ENCODE measurements at regions not wholly inside any gene's neighbourhood (a gene's known extent, or its start where the extent isn't known, plus 50 kb on each side); places are given as distances from the start of the nearest gene placed in this dataset.

DNA sequence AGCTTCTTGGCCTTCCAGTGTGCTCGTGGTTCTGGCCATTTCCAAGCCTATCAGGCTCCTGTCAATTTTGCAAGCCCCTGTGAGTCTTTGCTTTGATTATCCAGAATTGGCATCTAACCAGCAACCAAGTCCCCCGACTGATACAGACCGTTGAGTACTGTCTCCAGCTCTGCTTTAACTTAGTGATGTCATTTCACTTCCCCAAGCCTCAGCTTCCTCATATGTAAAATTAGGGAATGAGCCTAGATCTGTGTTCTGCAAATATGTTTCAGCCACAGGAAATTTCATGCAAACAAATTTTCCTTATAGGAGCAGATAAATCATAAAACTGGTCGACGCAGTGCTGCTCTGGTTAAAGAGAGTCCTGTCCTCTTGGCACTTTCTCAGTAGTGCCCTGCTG is 60.1 kb upstream of the WSB1 start:
- no peak for DNase-seq (ENCODE audit: low spot score)
- H3K27ac Mint-ChIP-seq (ENCODE audit: unreplicated experiment): no peak overlapping the region
- H3K4me3 Mint-ChIP-seq (ENCODE audit: unreplicated experiment): no peak overlapping the region
- peaks cover 4% of the 10 kb centered on the region for H3K4me1 Mint-ChIP-seq (ENCODE audit: unreplicated experiment)
- TF ChIP-seq, protein P1, sequence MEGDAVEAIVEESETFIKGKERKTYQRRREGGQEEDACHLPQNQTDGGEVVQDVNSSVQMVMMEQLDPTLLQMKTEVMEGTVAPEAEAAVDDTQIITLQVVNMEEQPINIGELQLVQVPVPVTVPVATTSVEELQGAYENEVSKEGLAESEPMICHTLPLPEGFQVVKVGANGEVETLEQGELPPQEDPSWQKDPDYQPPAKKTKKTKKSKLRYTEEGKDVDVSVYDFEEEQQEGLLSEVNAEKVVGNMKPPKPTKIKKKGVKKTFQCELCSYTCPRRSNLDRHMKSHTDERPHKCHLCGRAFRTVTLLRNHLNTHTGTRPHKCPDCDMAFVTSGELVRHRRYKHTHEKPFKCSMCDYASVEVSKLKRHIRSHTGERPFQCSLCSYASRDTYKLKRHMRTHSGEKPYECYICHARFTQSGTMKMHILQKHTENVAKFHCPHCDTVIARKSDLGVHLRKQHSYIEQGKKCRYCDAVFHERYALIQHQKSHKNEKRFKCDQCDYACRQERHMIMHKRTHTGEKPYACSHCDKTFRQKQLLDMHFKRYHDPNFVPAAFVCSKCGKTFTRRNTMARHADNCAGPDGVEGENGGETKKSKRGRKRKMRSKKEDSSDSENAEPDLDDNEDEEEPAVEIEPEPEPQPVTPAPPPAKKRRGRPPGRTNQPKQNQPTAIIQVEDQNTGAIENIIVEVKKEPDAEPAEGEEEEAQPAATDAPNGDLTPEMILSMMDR (IDR thresholded peaks at IDR 0.05; ENCODE audit: unreplicated experiment): no peak
- no peaks in the 10 kb centered on the region for H3K9me3 Mint-ChIP-seq (ENCODE audit: unreplicated experiment)
- peaks cover 4% of the 10 kb centered on the region for H3K27me3 Mint-ChIP-seq (ENCODE audit: unreplicated experiment)
- no peaks in the 10 kb centered on the region for H3K36me3 Mint-ChIP-seq (ENCODE audit: low read depth, unreplicated experiment)

DNA sequence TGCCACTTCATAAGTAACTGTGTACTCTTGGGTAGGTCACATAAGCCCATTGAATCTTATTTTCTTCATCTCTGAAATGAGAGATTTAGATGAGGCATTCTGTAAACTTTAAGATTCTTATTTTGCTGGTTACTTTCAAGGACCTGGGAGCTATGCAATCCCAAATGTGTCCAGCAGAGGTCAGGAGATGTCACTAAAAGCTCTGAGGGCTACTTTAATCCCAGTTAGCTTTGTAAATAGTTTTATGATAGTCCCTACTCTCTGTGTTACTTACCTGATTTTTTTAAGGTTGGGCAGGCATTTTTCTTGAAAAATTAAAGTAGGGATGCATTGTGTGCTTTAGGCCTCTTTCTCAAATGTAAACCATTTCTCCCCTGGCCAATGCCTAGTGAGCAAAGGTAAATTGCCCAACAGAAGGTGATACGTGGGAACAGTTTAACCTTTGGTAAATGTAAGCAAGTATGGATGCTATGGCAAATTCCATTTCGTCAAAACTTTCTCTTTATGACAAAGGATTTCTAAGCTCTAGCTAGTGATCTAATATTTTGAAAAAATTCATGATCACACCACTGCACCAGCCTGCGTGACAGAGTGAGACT is 57.1 kb upstream of the WSB1 start:
- no peak overlapping the region for H3K27ac Mint-ChIP-seq (ENCODE audit: unreplicated experiment)
- H3K36me3 Mint-ChIP-seq (ENCODE audit: low read depth, unreplicated experiment): no peaks in the 10 kb centered on the region
- H3K4me3 Mint-ChIP-seq (ENCODE audit: unreplicated experiment): no peak overlapping the region
- H3K9me3 Mint-ChIP-seq (ENCODE audit: unreplicated experiment): no peaks in the 10 kb centered on the region
- H3K4me1 Mint-ChIP-seq (ENCODE audit: unreplicated experiment): peaks cover 7% of the 10 kb centered on the region
- DNase-seq (ENCODE audit: low spot score): peak; percentile 72
- H3K27me3 Mint-ChIP-seq (ENCODE audit: unreplicated experiment): peaks cover 4% of the 10 kb centered on the region
- TF ChIP-seq, protein P1 (IDR thresholded peaks at IDR 0.05; ENCODE audit: unreplicated experiment): peak; percentile 89

DNA sequence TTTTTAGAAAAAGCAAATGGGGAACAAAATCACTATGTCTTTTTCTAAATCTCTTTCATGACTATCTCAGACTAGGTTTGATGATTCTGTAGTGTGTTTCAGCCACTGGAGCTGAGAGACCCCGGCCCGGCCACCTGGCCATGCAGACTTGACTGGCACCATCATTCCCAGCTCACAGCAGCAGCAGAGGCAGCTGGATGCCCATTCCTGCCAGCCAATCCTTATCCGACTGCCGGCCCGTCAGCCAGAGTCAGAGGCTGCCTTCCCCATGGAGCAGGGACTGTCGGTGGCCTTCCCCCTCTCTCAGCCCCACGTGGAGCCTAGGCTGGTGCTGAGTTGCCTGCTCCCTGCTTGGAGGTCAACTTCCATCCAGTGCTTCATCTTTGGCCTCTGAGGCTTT is 56.0 kb upstream of the WSB1 start:
- no peak overlapping the region for H3K4me3 Mint-ChIP-seq (ENCODE audit: unreplicated experiment)
- TF ChIP-seq, protein P1 (IDR thresholded peaks at IDR 0.05; ENCODE audit: unreplicated experiment): no peak
- no peak overlapping the region for H3K27ac Mint-ChIP-seq (ENCODE audit: unreplicated experiment)
- no peaks in the 10 kb centered on the region for H3K9me3 Mint-ChIP-seq (ENCODE audit: unreplicated experiment)
- DNase-seq (ENCODE audit: low spot score): no peak
- H3K27me3 Mint-ChIP-seq (ENCODE audit: unreplicated experiment): peaks cover 4% of the 10 kb centered on the region
- no peaks in the 10 kb centered on the region for H3K36me3 Mint-ChIP-seq (ENCODE audit: low read depth, unreplicated experiment)
- H3K4me1 Mint-ChIP-seq (ENCODE audit: unreplicated experiment): peaks cover 7% of the 10 kb centered on the region

DNA sequence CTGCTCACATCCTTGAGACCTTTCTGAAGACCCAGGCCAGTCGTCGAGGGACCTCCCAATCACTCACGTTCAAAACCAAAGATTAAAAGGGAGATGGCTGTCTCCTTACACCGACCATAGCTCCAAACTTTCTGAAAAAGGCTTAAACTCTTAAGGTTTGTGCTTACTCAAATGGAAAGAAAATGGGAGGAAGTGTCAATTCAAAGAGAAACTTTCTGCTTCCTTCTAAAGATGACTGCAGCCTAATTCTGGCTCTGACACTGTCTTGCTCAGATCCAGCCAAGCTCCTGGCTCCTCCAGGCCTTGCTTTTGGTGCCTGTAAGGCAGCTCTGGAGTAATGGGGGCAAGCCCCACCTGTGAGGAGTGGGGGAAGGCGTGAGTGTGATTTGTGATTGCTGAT is 54.9 kb upstream of the WSB1 start:
- Mint-ChIP-seq H3K27me3 (ENCODE audit: unreplicated experiment) (peaks cover 4% of the 10 kb centered on the region), H3K4me3 (ENCODE audit: unreplicated experiment) (no peak overlapping the region), H3K4me1 (ENCODE audit: unreplicated experiment) (peaks cover 7% of the 10 kb centered on the region), H3K9me3 (ENCODE audit: unreplicated experiment) (no peaks in the 10 kb centered on the region), H3K36me3 (ENCODE audit: low read depth, unreplicated experiment) (no peaks in the 10 kb centered on the region), H3K27ac (ENCODE audit: unreplicated experiment) (no peak overlapping the region)
- DNase-seq (ENCODE audit: low spot score): no peak
- TF ChIP-seq, protein P1 (IDR thresholded peaks at IDR 0.05; ENCODE audit: unreplicated experiment): no peak

DNA sequence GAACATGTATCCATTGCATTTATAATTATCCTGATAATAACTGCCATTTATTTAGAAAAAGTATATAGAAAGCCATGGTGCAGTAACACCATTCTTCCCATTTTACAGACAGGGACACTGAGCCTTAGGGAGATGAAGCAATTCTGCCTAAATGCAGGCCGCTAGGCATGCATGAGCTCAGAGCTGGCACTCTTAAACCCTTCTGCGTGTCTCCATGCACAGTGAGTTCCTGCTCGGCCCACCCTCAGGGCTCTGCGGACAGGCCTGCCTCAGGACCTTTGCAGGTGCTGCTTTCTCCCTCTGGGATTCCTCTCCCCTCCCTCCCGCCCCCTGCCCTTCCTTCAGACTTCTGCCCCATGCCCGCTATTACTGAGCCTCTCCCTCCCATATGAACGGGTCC is 54.3 kb upstream of the WSB1 start:
- no peak overlapping the region for H3K4me3 Mint-ChIP-seq (ENCODE audit: unreplicated experiment)
- DNase-seq (ENCODE audit: low spot score): no peak
- peaks cover 4% of the 10 kb centered on the region for H3K27me3 Mint-ChIP-seq (ENCODE audit: unreplicated experiment)
- no peaks in the 10 kb centered on the region for H3K9me3 Mint-ChIP-seq (ENCODE audit: unreplicated experiment)
- H3K4me1 Mint-ChIP-seq (ENCODE audit: unreplicated experiment): peaks cover 9% of the 10 kb centered on the region
- TF ChIP-seq, protein P1 (IDR thresholded peaks at IDR 0.05; ENCODE audit: unreplicated experiment): no peak
- no peak overlapping the region for H3K27ac Mint-ChIP-seq (ENCODE audit: unreplicated experiment)
- no peaks in the 10 kb centered on the region for H3K36me3 Mint-ChIP-seq (ENCODE audit: low read depth, unreplicated experiment)
